ENCODE measurements at regions not wholly inside any gene's neighbourhood (a gene's known extent, or its start where the extent isn't known, plus 50 kb on each side); places are given as distances from the start of the nearest gene placed in this dataset.

DNA sequence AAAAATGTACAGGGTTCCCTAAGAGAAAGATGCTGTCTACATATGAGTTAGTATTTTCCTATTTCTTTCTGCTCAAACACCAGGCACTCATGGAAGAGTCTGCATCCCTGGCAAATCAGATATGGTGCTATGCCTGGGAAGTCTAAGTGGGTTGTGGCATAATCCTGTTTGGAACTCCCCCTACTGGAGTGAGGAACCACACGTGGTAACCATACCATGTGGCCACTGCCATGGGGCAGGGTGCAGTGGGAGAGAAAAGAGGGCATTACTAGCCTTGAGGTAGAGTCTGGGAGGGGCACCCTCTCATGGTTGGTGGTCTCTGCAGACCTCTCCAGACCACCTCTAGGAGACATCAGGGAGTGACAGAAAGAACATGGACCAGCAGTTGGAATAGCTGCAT, 257.9 kb upstream of the ATP5MC3 start:
- ATAC-seq (no peak), DNase-seq (no peak)
- Mint-ChIP-seq H3K4me3 (no peak overlapping the region), H3K9me3 (no peaks in the 10 kb centered on the region), H3K4me1 (ENCODE audit: low read depth) (no peaks in the 10 kb centered on the region), H3K36me3 (ENCODE audit: low read depth) (no peaks in the 10 kb centered on the region), H3K27me3 (peaks cover 3% of the 10 kb centered on the region), H3K27ac (no peak overlapping the region)
- TF ChIP-seq, protein P1, sequence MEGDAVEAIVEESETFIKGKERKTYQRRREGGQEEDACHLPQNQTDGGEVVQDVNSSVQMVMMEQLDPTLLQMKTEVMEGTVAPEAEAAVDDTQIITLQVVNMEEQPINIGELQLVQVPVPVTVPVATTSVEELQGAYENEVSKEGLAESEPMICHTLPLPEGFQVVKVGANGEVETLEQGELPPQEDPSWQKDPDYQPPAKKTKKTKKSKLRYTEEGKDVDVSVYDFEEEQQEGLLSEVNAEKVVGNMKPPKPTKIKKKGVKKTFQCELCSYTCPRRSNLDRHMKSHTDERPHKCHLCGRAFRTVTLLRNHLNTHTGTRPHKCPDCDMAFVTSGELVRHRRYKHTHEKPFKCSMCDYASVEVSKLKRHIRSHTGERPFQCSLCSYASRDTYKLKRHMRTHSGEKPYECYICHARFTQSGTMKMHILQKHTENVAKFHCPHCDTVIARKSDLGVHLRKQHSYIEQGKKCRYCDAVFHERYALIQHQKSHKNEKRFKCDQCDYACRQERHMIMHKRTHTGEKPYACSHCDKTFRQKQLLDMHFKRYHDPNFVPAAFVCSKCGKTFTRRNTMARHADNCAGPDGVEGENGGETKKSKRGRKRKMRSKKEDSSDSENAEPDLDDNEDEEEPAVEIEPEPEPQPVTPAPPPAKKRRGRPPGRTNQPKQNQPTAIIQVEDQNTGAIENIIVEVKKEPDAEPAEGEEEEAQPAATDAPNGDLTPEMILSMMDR (IDR thresholded peaks at IDR 0.05) = no peak
- ChIA-PET CTCF (no interaction called here), POLR2A (no interaction called here)
- intact Hi-C loops (cut with micrococcal nuclease) = no loop called here

DNA sequence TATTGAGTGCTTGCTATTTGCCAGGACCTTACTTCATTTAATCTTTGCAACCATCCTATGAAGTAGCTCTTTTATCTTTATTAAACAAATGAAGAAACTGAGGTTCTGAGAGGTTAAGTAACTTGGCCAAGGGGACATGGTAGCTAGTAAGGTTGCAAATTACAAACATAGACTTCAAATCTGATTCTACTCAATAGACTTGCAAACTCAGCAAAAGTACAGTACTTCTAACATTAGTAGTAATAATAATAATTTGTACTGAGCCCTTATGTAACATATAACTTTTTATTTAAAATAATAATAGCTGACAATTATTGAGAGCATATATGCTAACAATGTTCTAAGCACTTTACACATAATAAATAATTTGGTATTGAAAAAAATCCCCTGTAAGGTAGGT, 255.7 kb upstream of the ATP5MC3 start:
- Mint-ChIP-seq H3K27ac (no peak overlapping the region), H3K27me3 (peaks cover 3% of the 10 kb centered on the region), H3K4me3 (no peak overlapping the region), H3K36me3 (ENCODE audit: low read depth) (no peaks in the 10 kb centered on the region), H3K4me1 (ENCODE audit: low read depth) (no peaks in the 10 kb centered on the region), H3K9me3 (no peaks in the 10 kb centered on the region)
- ATAC-seq (no peak), DNase-seq (no peak)
- TF ChIP-seq, protein P1 (IDR thresholded peaks at IDR 0.05) = no peak
- POLR2A ChIA-PET = no interaction called here
- intact Hi-C loops (cut with micrococcal nuclease) = no loop called here
- CTCF ChIA-PET = no interaction called here

DNA sequence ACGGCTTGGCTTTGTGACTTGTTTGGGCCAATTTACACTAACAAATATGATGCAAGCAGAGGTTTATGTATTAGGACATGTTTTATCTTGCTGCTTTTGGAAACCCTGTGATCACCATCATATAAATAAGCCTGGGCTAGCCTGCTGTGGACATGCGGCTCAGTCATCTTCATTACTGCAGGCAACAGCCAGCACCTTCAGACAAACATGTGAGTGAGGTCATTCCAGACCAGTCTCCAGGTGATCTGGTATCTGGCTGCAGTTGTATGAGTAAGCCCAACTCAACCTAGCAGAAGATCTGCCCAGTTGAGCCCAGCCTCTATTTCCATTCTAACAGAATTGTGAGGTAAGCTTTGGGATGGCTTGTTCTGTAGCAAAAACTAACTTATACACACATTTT, 254.6 kb upstream of the ATP5MC3 start:
- TF ChIP-seq, protein P1 (IDR thresholded peaks at IDR 0.05) = no peak
- POLR2A ChIA-PET = no interaction called here
- peaks cover 3% of the 10 kb centered on the region for H3K27me3 Mint-ChIP-seq
- DNase-seq (no peak), ATAC-seq (no peak)
- CTCF ChIA-PET = no interaction called here
- no peaks in the 10 kb centered on the region for H3K36me3 Mint-ChIP-seq (ENCODE audit: low read depth)
- no peaks in the 10 kb centered on the region for H3K9me3 Mint-ChIP-seq
- intact Hi-C loops (cut with micrococcal nuclease) = no loop called here
- H3K4me1 Mint-ChIP-seq (ENCODE audit: low read depth) = no peaks in the 10 kb centered on the region
- H3K4me3 Mint-ChIP-seq = no peak overlapping the region
- no peak overlapping the region for H3K27ac Mint-ChIP-seq

DNA sequence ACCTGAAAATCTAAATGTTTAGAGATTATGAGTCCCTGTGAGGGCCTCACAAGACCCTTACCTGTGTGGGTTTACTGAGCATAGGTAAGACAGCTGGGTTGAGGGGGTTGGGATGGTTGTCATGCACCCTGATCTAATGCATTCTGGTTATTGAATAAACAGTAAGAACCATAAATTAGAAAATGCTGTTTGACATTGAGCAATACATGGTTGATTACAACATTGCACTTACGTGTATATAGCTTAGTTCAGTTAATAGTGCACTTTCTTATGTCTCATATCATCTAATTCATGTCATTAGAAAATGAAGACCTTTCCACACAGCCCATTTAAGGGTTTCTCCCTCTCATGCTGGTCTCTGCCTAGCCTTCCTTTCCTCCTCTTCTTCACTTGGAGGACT, 253.5 kb upstream of the ATP5MC3 start:
- TF ChIP-seq, protein P1 (IDR thresholded peaks at IDR 0.05) = no peak
- ChIA-PET POLR2A (no interaction called here), CTCF (no interaction called here)
- H3K4me3 Mint-ChIP-seq = no peak overlapping the region
- H3K9me3 Mint-ChIP-seq = no peaks in the 10 kb centered on the region
- intact Hi-C loops (cut with micrococcal nuclease) = no loop called here
- DNase-seq (no peak), ATAC-seq (no peak)
- peaks cover 2% of the 10 kb centered on the region for H3K27me3 Mint-ChIP-seq
- no peak overlapping the region for H3K27ac Mint-ChIP-seq
- no peaks in the 10 kb centered on the region for H3K36me3 Mint-ChIP-seq (ENCODE audit: low read depth)
- no peaks in the 10 kb centered on the region for H3K4me1 Mint-ChIP-seq (ENCODE audit: low read depth)

DNA sequence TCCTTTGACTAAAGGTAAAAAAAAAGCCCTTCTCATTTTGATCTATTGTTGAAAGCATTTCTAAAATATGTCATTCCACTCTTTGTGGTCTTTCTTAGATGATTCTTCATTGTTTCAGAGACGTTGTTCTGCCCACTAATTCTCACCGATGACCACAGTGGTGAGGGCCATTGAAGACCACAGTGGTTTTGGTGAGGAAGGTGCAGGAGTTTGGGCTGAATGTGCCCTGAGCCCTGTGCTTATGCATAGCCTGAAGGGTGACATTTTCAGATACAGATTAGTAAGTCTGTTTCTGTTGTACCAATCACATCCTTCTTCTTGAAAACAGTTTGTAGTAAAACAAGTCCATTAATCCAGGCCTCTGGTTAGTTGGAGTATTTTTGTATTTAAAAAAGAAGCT, 251.3 kb upstream of the ATP5MC3 start:
- ATAC-seq (no peak), DNase-seq (no peak)
- intact Hi-C loops (cut with micrococcal nuclease) = no loop called here
- TF ChIP-seq, protein P1 (IDR thresholded peaks at IDR 0.05) = no peak
- H3K27me3 Mint-ChIP-seq = peaks cover 2% of the 10 kb centered on the region
- CTCF ChIA-PET = no interaction called here
- no peaks in the 10 kb centered on the region for H3K4me1 Mint-ChIP-seq (ENCODE audit: low read depth)
- no peak overlapping the region for H3K27ac Mint-ChIP-seq
- H3K36me3 Mint-ChIP-seq (ENCODE audit: low read depth) = no peaks in the 10 kb centered on the region
- H3K4me3 Mint-ChIP-seq = no peak overlapping the region
- POLR2A ChIA-PET = no interaction called here
- H3K9me3 Mint-ChIP-seq = peaks cover 7% of the 10 kb centered on the region

All from activated CD8-positive, alpha-beta T cell treated with anti-CD3 and anti-CD28 coated beads for 36 hours (primary cell).